HCT116 (cell line): ENCODE measurements at regions not wholly inside any gene's neighbourhood (a gene's known extent, or its start where the extent isn't known, plus 50 kb on each side); places are given as distances from the start of the nearest gene placed in this dataset.
A peak's percentile ranks its signal among the peaks of the same experiment; 100 is the strongest.

Source experiments
- ATAC-seq: fragments of 200-7000 bp; cut with Tn5 transposase; 2 replicates; pipeline ENCODE4 v1.9.1; 2020; ENCODE audit warnings: mild to moderate bottlenecking, moderate library complexity
- BruUV-seq: library from RNA; stranded (reverse); fragments of 400-500 nt; replicated peaks from 2 replicates; lab custom pipeline; 2021; lab: Mats Ljungman, UMichigan
- CTCF ChIA-PET: fragments of 300-600 bp; sonication (Branson Sonifier 250); formaldehyde crosslinking; loops from one replicate; lab custom pipeline; 2021; ENCODE audit warnings: antibody characterized with exemption; lab: Charles Lee
- POLR2A ChIA-PET: fragments of 300-600, 350-600 bp; sonication (Branson Sonifier 250); formaldehyde crosslinking; loops from one replicate; lab custom pipeline; 2021; ENCODE audit warnings: antibody characterized with exemption; lab: Charles Lee
- RAD21 ChIA-PET, 2 experiments: fragments of 300-600 bp; sonication (Branson Sonifier 250); formaldehyde crosslinking; loops; one replicate each; lab custom pipeline; 2023; ENCODE audit warnings: low total read pairs in 2 of 2; ENCODE audit not compliant: uncharacterized antibody in 2 of 2, unreplicated experiment in 2 of 2, low non-redundant PET in 1 of 2; lab: Charles Lee
- DNase-seq: peaks from one replicate; pipeline ENCODE4 v3.0.0-alpha.2; 2010; ENCODE audit warnings: low read depth, low spot score
- H2AFZ ChIP-seq: fragments of 200-600 bp; shearing (Covaris generic), sonication (generic); 2 replicates; pipeline ENCODE4 v1.6.1; 2017; ENCODE audit warnings: low read depth, mixed run types, mixed read lengths, antibody characterized with exemption, low read length; ENCODE audit not compliant: poor library complexity, severe bottlenecking
- H3K27ac ChIP-seq: 2 replicates; pipeline ENCODE4 v1.5.1; 2012; ENCODE audit warnings: low read depth, low read length
- H3K27me3 ChIP-seq: fragments of 200-600 bp; sonication (generic); 2 replicates; pipeline ENCODE4 v1.6.1; 2016; ENCODE audit warnings: mixed run types, low read length, mixed read lengths; ENCODE audit not compliant: insufficient read depth
- H3K36me3 ChIP-seq, 2 experiments: fragments of 200-500 bp in 1 of 2; fragments of 200-600 bp in 1 of 2; sonication (Bioruptor generic) in 1 of 2; sonication (generic) in 1 of 2; 2 replicates each; pipeline versions ENCODE4 v1.5.1 to v1.6.1; 2014 to 2016; ENCODE audit warnings: low read length in 2 of 2, inconsistent platforms in 1 of 2, mixed read lengths in 1 of 2, mixed run types in 1 of 2; ENCODE audit not compliant: insufficient read depth in 2 of 2, control insufficient read depth in 1 of 2
- H3K4me1 ChIP-seq, 2 experiments: fragments of 200-600 bp in 1 of 2; sonication (generic) in 1 of 2; 2 replicates each; pipeline versions ENCODE4 v1.5.1 to v1.6.1; 2012 to 2017; ENCODE audit warnings: low read length in 2 of 2, inconsistent platforms in 1 of 2, mild to moderate bottlenecking in 1 of 2, mixed read lengths in 1 of 2, mixed run types in 1 of 2, moderate library complexity in 1 of 2; ENCODE audit not compliant: insufficient read depth in 2 of 2, control insufficient read depth in 1 of 2
- H3K4me2 ChIP-seq: fragments of 200-600 bp; sonication (generic); 2 replicates; pipeline ENCODE4 v1.6.1; 2017; ENCODE audit warnings: mixed run types, low read length, mixed read lengths
- H3K4me3 ChIP-seq, 2 experiments: fragments of 200-600 bp in 1 of 2; sonication (generic) in 1 of 2; replicated peaks in 1 of 2; 2 replicates each; pipeline ENCODE4 v1.5.1; 2011 to 2016; ENCODE audit warnings: low read length in 2 of 2, control low read depth in 1 of 2, low read depth in 1 of 2, mild to moderate bottlenecking in 1 of 2, mixed read lengths in 1 of 2, mixed run types in 1 of 2
- H3K79me2 ChIP-seq: fragments of 200-600 bp; sonication (generic); 2 replicates; pipeline ENCODE4 v1.6.1; 2017; ENCODE audit warnings: mild to moderate bottlenecking, mixed run types, low read length, moderate library complexity, mixed read lengths; ENCODE audit not compliant: insufficient read depth
- H3K9ac ChIP-seq: fragments of 200-600 bp; sonication (generic); 2 replicates; pipeline ENCODE4 v1.6.1; 2016; ENCODE audit warnings: low read length, mixed read lengths
- H3K9me2 ChIP-seq: fragments of 200-600 bp; sonication (generic), shearing (Covaris generic); 2 replicates; pipeline ENCODE4 v1.6.1; 2017; ENCODE audit warnings: mixed run types, mild to moderate bottlenecking, moderate library complexity; ENCODE audit not compliant: insufficient read depth
- H3K9me3 ChIP-seq, 2 experiments: fragments of 200-500 bp in 1 of 2; fragments of 200-600 bp in 1 of 2; sonication (Bioruptor generic) in 1 of 2; sonication (generic) in 1 of 2; 2 replicates each; pipeline ENCODE4 v1.6.1; 2014 to 2017; ENCODE audit warnings: low read length in 2 of 2, mixed read lengths in 2 of 2, inconsistent platforms in 1 of 2, low read depth in 1 of 2, mild to moderate bottlenecking in 1 of 2, mixed run types in 1 of 2, moderate library complexity in 1 of 2; ENCODE audit not compliant: control insufficient read depth in 1 of 2, insufficient read depth in 1 of 2
- H4K20me1 ChIP-seq: fragments of 200-600 bp; sonication (generic), shearing (Covaris generic); 2 replicates; pipeline ENCODE4 v1.6.1; 2017; ENCODE audit warnings: mixed run types, mild to moderate bottlenecking, moderate library complexity; ENCODE audit not compliant: insufficient read depth
- ATF3 ChIP-seq: IDR thresholded peaks from 2 replicates; pipeline ENCODE4 v1.6.1; 2012
- CTCF ChIP-seq, 3 experiments: fragments of 200-600 bp in 1 of 3; sonication (generic) in 1 of 3; IDR thresholded peaks in 2 of 3; conservative IDR thresholded peaks in 1 of 3; 2 replicates each; pipeline ENCODE4 v1.5.1; 2012 to 2017; ENCODE audit warnings: low read depth in 2 of 3, low read length in 2 of 3, antibody characterized with exemption in 1 of 3, borderline replicate concordance in 1 of 3, control low read depth in 1 of 3, mild to moderate bottlenecking in 1 of 3, mixed read lengths in 1 of 3, mixed run types in 1 of 3, moderate library complexity in 1 of 3; ENCODE audit not compliant: insufficient read depth in 1 of 3
- SIN3A ChIP-seq: IDR thresholded peaks from 2 replicates; pipeline ENCODE4 v1.6.1; 2012; ENCODE audit warnings: low read depth
- ZBTB33 ChIP-seq: IDR thresholded peaks from 2 replicates; pipeline ENCODE4 v1.6.1; 2011; ENCODE audit warnings: mild to moderate bottlenecking, low read length, moderate library complexity; ENCODE audit not compliant: insufficient replicate concordance; ENCODE audit errors: extremely low read depth
- intact Hi-C: fragments of 100-400 bp; cut with micrococcal nuclease; formaldehyde crosslinking; loops from 2 replicates; pipeline ENCODE4 v1.10.0; 2022

GRCh38 chr9:106701611-106702010, 161.4 kb upstream of the ZNF462 start (continued):
- TF ChIP-seq ZBTB33 (no peak), SIN3A (no peak), ATF3 (no peak)

- Histone ChIP-seq H3K4me3 (no peak overlapping the region), H3K9ac (no peak overlapping the region), H2AFZ (no peak overlapping the region), H3K4me1 (no peaks in the 10 kb centered on the region), H4K20me1 (no peaks in the 10 kb centered on the region), H3K27me3 (no peaks in the 10 kb centered on the region), H3K4me2 (no peak overlapping the region), H3K27ac (no peak overlapping the region), H3K9me2 (no peaks in the 10 kb centered on the region), H3K9me3 (no peaks in the 10 kb centered on the region), H3K36me3 (no peaks in the 10 kb centered on the region), H3K79me2 (no peaks in the 10 kb centered on the region)
- DNase-seq (no peak), ATAC-seq (no peak)
- POLR2A ChIA-PET = no interaction called here
- intact Hi-C loops = no loop called here
- TF ChIP-seq CTCF (IDR thresholded peaks at IDR 0.05 in 2 of 3, conservative IDR thresholded peaks at IDR 0.05 in 1 of 3; ENCODE audit: borderline replicate concordance in 1 of 3, insufficient read depth in 1 of 3, low read depth in 2 of 3, low read length in 2 of 3) (peak in 1 of 3 experiments; percentile 9; a peak in 1 of 6 replicates), SIN3A (no peak)
- CTCF ChIA-PET = no interaction called here
- no TSS peak for BruUV-seq
- RAD21 ChIA-PET = no interaction called here
Observed at GRCh38 chr9:106704056-106704615, 158.8 kb upstream of the ZNF462 start.
